NCI-H1105 treated with DMSO at 0.1 percent for 48 hours (cell line): ENCODE measurements at regions not wholly inside any gene's neighbourhood (a gene's known extent, or its start where the extent isn't known, plus 50 kb on each side); places are given as distances from the start of the nearest gene placed in this dataset.

Source experiments
- DNase-seq: peaks from one replicate; lab custom pipeline; 2025; lab: John Stamatoyannopoulos, UW

- no peak for DNase-seq
These were observed 96.0 kb upstream of the TMTC1 start for GRCh38 chr12:29879606-29880308.

GRCh38 chr12:29869946-29870345 is 86.2 kb upstream of the TMTC1 start:
- DNase-seq: no peak

GRCh38 chr12:29867823-29868222 is 84.1 kb upstream of the TMTC1 start:
- DNase-seq: no peak

GRCh38 chr12:29863665-29864064 is 79.9 kb upstream of the TMTC1 start:
- DNase-seq: no peak

- no peak for DNase-seq
These were observed 74.6 kb upstream of the TMTC1 start for GRCh38 chr12:29858270-29858786.

- no peak for DNase-seq
These were observed 63.5 kb upstream of the TMTC1 start for GRCh38 chr12:29847246-29847645.

- no peak for DNase-seq
These were observed 60.9 kb upstream of the TMTC1 start for GRCh38 chr12:29844667-29845066.

GRCh38 chr12:29843036-29843435 is 59.3 kb upstream of the TMTC1 start:
- DNase-seq: no peak

- no peak for DNase-seq
These were observed 55.0 kb upstream of the TMTC1 start for GRCh38 chr12:29838768-29839167.
